Trophoblast cell (in vitro differentiated cells and primary cell): ENCODE measurements at regions not wholly inside any gene's neighbourhood (a gene's known extent, or its start where the extent isn't known, plus 50 kb on each side); places are given as distances from the start of the nearest gene placed in this dataset.

Experiments
- DNase-seq, 2 donors: peaks; one replicate each; pipeline ENCODE4 v3.0.0-alpha.2; 2016
- H2AFZ ChIP-seq: 2 replicates; pipeline ENCODE4 v1.6.1; 2013; ENCODE audit warnings: low read length, moderate library complexity, mild to moderate bottlenecking; ENCODE audit not compliant: insufficient read depth, poor library complexity
- H2AK5ac ChIP-seq: 2 replicates; pipeline ENCODE4 v1.6.1; 2013; ENCODE audit warnings: mild to moderate bottlenecking, low read length
- H2BK120ac ChIP-seq: 2 replicates; pipeline ENCODE4 v1.6.1; 2013; ENCODE audit warnings: low read length, mild to moderate bottlenecking, moderate library complexity; ENCODE audit not compliant: insufficient read depth, poor library complexity
- H2BK12ac ChIP-seq: 2 replicates; pipeline ENCODE4 v1.6.1; 2013; ENCODE audit warnings: mild to moderate bottlenecking, low read length, moderate library complexity
- H2BK5ac ChIP-seq: 2 replicates; pipeline ENCODE4 v1.6.1; 2013; ENCODE audit warnings: low read length, low read depth, moderate library complexity, mild to moderate bottlenecking; ENCODE audit not compliant: poor library complexity
- H3K14ac ChIP-seq: 2 replicates; pipeline ENCODE4 v1.6.1; 2013; ENCODE audit warnings: mild to moderate bottlenecking, low read length
- H3K18ac ChIP-seq: 2 replicates; pipeline ENCODE4 v1.6.1; 2013; ENCODE audit warnings: mild to moderate bottlenecking, low read length
- H3K23ac ChIP-seq: 2 replicates; pipeline ENCODE4 v1.6.1; 2013; ENCODE audit warnings: low read length
- H3K27ac ChIP-seq: 2 replicates; pipeline ENCODE4 v1.5.1; 2013; ENCODE audit warnings: low read depth, mild to moderate bottlenecking, inconsistent platforms, low read length, moderate library complexity
- H3K27me3 ChIP-seq: 2 replicates; pipeline ENCODE4 v1.6.1; 2013; ENCODE audit warnings: inconsistent platforms, mild to moderate bottlenecking, low read length, moderate library complexity; ENCODE audit not compliant: insufficient read depth
- H3K36me3 ChIP-seq, 2 experiments: 1 replicate in 1 of 2; 2 replicates in 1 of 2; pipeline ENCODE4 v1.6.1; 2013; ENCODE audit warnings: low read length in 2 of 2, mild to moderate bottlenecking in 2 of 2, moderate library complexity in 1 of 2; ENCODE audit not compliant: insufficient read depth in 2 of 2, control insufficient read depth in 1 of 2
- H3K4ac ChIP-seq: 2 replicates; pipeline ENCODE4 v1.6.1; 2013; ENCODE audit warnings: low read depth, mild to moderate bottlenecking, low read length, moderate library complexity
- H3K4me1 ChIP-seq, 2 experiments: 1 replicate in 1 of 2; 2 replicates in 1 of 2; pipeline ENCODE4 v1.6.1; 2013; ENCODE audit warnings: low read length in 2 of 2, mild to moderate bottlenecking in 2 of 2, moderate library complexity in 1 of 2; ENCODE audit not compliant: insufficient read depth in 2 of 2, control insufficient read depth in 1 of 2
- H3K4me2 ChIP-seq: 2 replicates; pipeline ENCODE4 v1.6.1; 2013; ENCODE audit warnings: inconsistent platforms, mild to moderate bottlenecking, low read length, moderate library complexity
- H3K4me3 ChIP-seq: 2 replicates; pipeline ENCODE4 v1.5.1; 2013; ENCODE audit warnings: mild to moderate bottlenecking, low read depth, low read length, inconsistent platforms
- H3K79me1 ChIP-seq: one replicate; pipeline ENCODE4 v1.6.1; 2013; ENCODE audit warnings: low read length
- H3K79me2 ChIP-seq: 2 replicates; pipeline ENCODE4 v1.6.1; 2013; ENCODE audit warnings: low read length, mild to moderate bottlenecking; ENCODE audit not compliant: control insufficient read depth, insufficient read depth, poor library complexity
- H3K9ac ChIP-seq: 2 replicates; pipeline ENCODE4 v1.6.1; 2013; ENCODE audit warnings: mild to moderate bottlenecking, low read length
- H3K9me3 ChIP-seq: 2 replicates; pipeline ENCODE4 v1.6.1; 2013; ENCODE audit warnings: low read depth, mild to moderate bottlenecking, control low read depth, inconsistent platforms, low read length; ENCODE audit not compliant: insufficient read depth
- H4K12ac ChIP-seq: 2 replicates; pipeline ENCODE4 v1.6.1; 2013; ENCODE audit warnings: low read depth, mild to moderate bottlenecking, low read length, moderate library complexity
- H4K8ac ChIP-seq: 2 replicates; pipeline ENCODE4 v1.6.1; 2013; ENCODE audit warnings: low read depth, mild to moderate bottlenecking, low read length, moderate library complexity
- H4K91ac ChIP-seq: one replicate; pipeline ENCODE4 v1.6.1; 2013; ENCODE audit warnings: low read depth, mild to moderate bottlenecking, low read length, moderate library complexity
- WGBS: extraction: QIAGEN DNeasy Blood & Tissue Kit; methylation state at CpG from one replicate; pipeline ENCODE4 v1.1.7; 2013; ENCODE audit warnings: missing lambda C conversion rate; ENCODE audit not compliant: insufficient read length, insufficient coverage; ENCODE audit errors: extremely low coverage; 5-methylcytosine and 5-hydroxymethylcytosine counted together

DNA sequence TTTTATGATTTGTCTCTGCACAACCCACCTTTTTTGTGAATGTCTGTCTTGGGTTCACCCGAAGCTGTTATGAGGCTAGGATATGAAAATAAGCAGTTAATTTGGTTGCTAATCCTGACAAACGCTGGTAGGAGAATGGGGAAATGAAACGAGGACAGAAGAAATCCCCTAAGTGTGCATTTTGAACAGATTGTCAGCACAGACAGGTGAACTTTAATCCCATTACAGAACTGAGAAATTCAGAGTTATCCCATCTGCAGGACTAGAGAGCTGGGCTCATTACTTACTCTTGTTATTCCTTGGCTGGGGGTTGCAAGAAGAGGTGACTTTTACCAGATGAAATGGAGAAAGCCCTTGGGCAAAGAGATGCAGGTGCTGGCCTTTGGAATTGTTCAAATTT, 123.3 kb upstream of the NYAP2 start:
- no peak overlapping the region for H2BK12ac ChIP-seq
- no peaks in the 10 kb centered on the region for H3K9me3 ChIP-seq
- no peak overlapping the region for H2AK5ac ChIP-seq
- no peaks in the 10 kb centered on the region for H3K79me1 ChIP-seq
- no peak overlapping the region for H3K4ac ChIP-seq
- H3K23ac ChIP-seq = no peak overlapping the region
- no peak overlapping the region for H3K27ac ChIP-seq
- H3K14ac ChIP-seq = no peak overlapping the region
- H4K91ac ChIP-seq = no peak overlapping the region
- no peaks in the 10 kb centered on the region for H3K4me1 ChIP-seq
- H3K36me3 ChIP-seq = no peaks in the 10 kb centered on the region
- no peak overlapping the region for H3K9ac ChIP-seq
- DNase-seq = no peak
- no CpG with 5 or more reads among the region's 3 CpGs for WGBS
- H3K79me2 ChIP-seq = no peaks in the 10 kb centered on the region
- H3K4me2 ChIP-seq = no peak overlapping the region
- no peak overlapping the region for H4K12ac ChIP-seq
- H3K18ac ChIP-seq = no peak overlapping the region
- H3K4me3 ChIP-seq = no peak overlapping the region
- H2BK120ac ChIP-seq = no peak overlapping the region
- no peaks in the 10 kb centered on the region for H3K27me3 ChIP-seq
- H2BK5ac ChIP-seq = no peak overlapping the region
- H2AFZ ChIP-seq = no peak overlapping the region
- no peak overlapping the region for H4K8ac ChIP-seq

- Histone ChIP-seq H3K23ac (no peak overlapping the region), H4K12ac (no peak overlapping the region), H3K14ac (no peak overlapping the region), H3K9ac (no peak overlapping the region), H3K79me2 (no peaks in the 10 kb centered on the region), H3K4me1 (no peaks in the 10 kb centered on the region), H3K4me2 (no peak overlapping the region), H3K4ac (no peak overlapping the region), H2AK5ac (no peak overlapping the region), H4K8ac (no peak overlapping the region), H2BK5ac (no peak overlapping the region), H2BK12ac (no peak overlapping the region), H2BK120ac (no peak overlapping the region), H3K27ac (no peak overlapping the region), H2AFZ (no peak overlapping the region), H4K91ac (no peak overlapping the region), H3K27me3 (no peaks in the 10 kb centered on the region), H3K36me3 (no peaks in the 10 kb centered on the region), H3K4me3 (no peak overlapping the region), H3K9me3 (no peaks in the 10 kb centered on the region), H3K79me1 (no peaks in the 10 kb centered on the region), H3K18ac (no peak overlapping the region)
- DNase-seq = no peak
Observed at GRCh38 chr2:225275443-225275842, 124.1 kb upstream of the NYAP2 start.

DNA sequence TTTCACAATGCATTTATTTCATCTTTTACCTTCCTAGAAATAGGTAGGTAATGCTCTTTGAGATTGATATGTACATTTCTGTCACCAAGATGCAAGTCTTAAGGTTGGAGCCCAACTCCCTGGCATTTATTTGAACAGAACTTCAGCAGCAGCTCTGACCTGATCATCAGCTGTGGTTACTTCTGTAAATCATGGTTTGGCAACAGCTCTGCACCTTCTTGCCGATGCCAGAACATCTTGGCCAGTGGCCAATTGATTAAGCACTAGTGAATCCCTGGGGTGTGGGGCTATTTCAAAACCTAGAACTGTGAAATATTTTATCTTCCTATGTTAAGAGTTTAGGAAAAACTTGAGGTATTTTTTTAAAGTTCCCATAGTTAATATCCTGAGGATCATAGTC, 124.8 kb upstream of the NYAP2 start:
- Histone ChIP-seq H3K4me1 (no peaks in the 10 kb centered on the region), H3K4me2 (no peak overlapping the region), H4K8ac (no peak overlapping the region), H2AK5ac (no peak overlapping the region), H4K12ac (no peak overlapping the region), H3K9ac (no peak overlapping the region), H3K4ac (no peak overlapping the region), H3K4me3 (no peak overlapping the region), H3K27ac (no peak overlapping the region), H3K36me3 (no peaks in the 10 kb centered on the region), H2AFZ (no peak overlapping the region), H3K79me1 (no peaks in the 10 kb centered on the region), H4K91ac (no peak overlapping the region), H3K14ac (no peak overlapping the region), H3K9me3 (no peaks in the 10 kb centered on the region), H3K23ac (no peak overlapping the region), H3K27me3 (no peaks in the 10 kb centered on the region), H2BK12ac (no peak overlapping the region), H3K79me2 (no peaks in the 10 kb centered on the region), H2BK5ac (no peak overlapping the region), H2BK120ac (no peak overlapping the region), H3K18ac (no peak overlapping the region)
- WGBS = no CpG with 5 or more reads among the region's 1 CpG
- no peak for DNase-seq

DNA sequence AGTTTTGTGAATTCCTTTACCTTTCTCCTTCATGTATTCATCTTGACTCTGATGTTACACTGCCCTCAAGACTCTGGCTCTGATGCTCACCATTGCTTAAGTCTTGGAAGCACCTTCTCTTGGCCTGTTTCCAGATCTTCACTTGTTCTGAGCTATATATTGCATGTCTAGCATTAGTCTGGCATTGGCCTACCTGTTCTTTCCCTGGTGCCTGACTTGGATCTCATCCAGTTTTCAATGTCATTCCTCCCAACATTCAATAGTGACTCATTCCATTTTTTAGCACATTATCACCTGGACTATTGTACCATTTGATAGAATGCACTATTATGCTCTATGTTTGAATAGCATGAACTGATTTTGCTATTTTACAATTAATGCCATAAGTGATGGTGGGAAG, 127.3 kb upstream of the NYAP2 start:
- Histone ChIP-seq H2BK120ac (no peak overlapping the region), H3K18ac (no peak overlapping the region), H3K79me2 (no peaks in the 10 kb centered on the region), H3K27me3 (no peaks in the 10 kb centered on the region), H3K4me3 (no peak overlapping the region), H3K36me3 (no peaks in the 10 kb centered on the region), H3K9me3 (no peaks in the 10 kb centered on the region), H3K23ac (no peak overlapping the region), H2BK5ac (no peak overlapping the region), H2AFZ (no peak overlapping the region), H4K8ac (no peak overlapping the region), H2BK12ac (no peak overlapping the region), H3K4ac (no peak overlapping the region), H2AK5ac (no peak overlapping the region), H3K27ac (no peak overlapping the region), H3K9ac (no peak overlapping the region), H3K4me1 (no peaks in the 10 kb centered on the region), H4K91ac (no peak overlapping the region), H3K14ac (no peak overlapping the region), H3K79me1 (no peaks in the 10 kb centered on the region), H3K4me2 (no peak overlapping the region), H4K12ac (no peak overlapping the region)
- DNase-seq = no peak

DNA sequence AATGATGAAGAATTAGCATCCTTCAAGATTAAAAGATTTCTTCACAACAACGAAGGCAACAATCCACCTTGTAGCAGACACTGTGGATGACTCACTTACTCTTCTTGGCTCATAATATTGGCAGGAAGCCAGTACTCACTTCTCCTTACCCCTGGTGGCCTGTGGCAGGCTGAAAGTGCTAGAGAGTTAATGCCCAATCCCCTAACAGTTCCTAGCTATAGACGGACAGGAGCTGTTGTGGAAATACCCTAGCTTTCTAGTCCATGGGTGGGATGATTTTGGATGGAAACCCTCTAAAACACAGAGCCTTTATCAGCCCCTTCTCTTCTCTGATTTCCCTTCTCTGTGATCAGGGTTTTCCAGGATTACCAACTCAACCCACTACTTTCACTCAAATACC, 128.6 kb upstream of the NYAP2 start:
- Histone ChIP-seq H3K79me2 (no peaks in the 10 kb centered on the region), H2BK12ac (no peak overlapping the region), H3K9me3 (no peaks in the 10 kb centered on the region), H3K23ac (no peak overlapping the region), H2BK5ac (no peak overlapping the region), H3K79me1 (no peaks in the 10 kb centered on the region), H2BK120ac (no peak overlapping the region), H4K91ac (no peak overlapping the region), H2AFZ (no peak overlapping the region), H3K14ac (no peak overlapping the region), H4K12ac (no peak overlapping the region), H3K4me2 (no peak overlapping the region), H2AK5ac (no peak overlapping the region), H3K27ac (no peak overlapping the region), H3K36me3 (no peaks in the 10 kb centered on the region), H3K18ac (no peak overlapping the region), H4K8ac (no peak overlapping the region), H3K4me1 (no peaks in the 10 kb centered on the region), H3K27me3 (no peaks in the 10 kb centered on the region), H3K4ac (no peak overlapping the region), H3K9ac (no peak overlapping the region), H3K4me3 (no peak overlapping the region)
- DNase-seq = peak in 1 of 2 donors; percentile 43
- WGBS = no CpG with 5 or more reads among the region's 2 CpGs
